Ishikawa (cell line): ENCODE measurements at regions not wholly inside any gene's neighbourhood (a gene's known extent, or its start where the extent isn't known, plus 50 kb on each side); places are given as distances from the start of the nearest gene placed in this dataset.

ENCODE experiments used
- CEBPB ChIP-seq: IDR thresholded peaks from 2 replicates; pipeline ENCODE4 v1.6.1; 2012
- TAF1 ChIP-seq: IDR thresholded peaks from 2 replicates; pipeline ENCODE4 v1.6.1; 2012; ENCODE audit warnings: low read depth, mild to moderate bottlenecking
- YY1 ChIP-seq: IDR thresholded peaks from 2 replicates; pipeline ENCODE4 v1.6.1; 2012; ENCODE audit warnings: low read depth

- TF ChIP-seq YY1 (no peak), TAF1 (no peak), CEBPB (no peak)
Measured at GRCh38 chr22:49077036-49077393, 750.7 kb downstream of the BRD1 start.
